NCI-H748 (cell line): ENCODE measurements at regions not wholly inside any gene's neighbourhood (a gene's known extent, or its start where the extent isn't known, plus 50 kb on each side); places are given as distances from the start of the nearest gene placed in this dataset.
"Not testable (repeated sequence)": the region's sequence is repeated elsewhere in the genome, so short reads cannot be mapped to it uniquely, and the experiment has no call there.

ENCODE experiments used
- DNase-seq: peaks from one replicate; lab custom pipeline; 2025; ENCODE audit not compliant: unreplicated experiment; lab: John Stamatoyannopoulos, UW

DNA sequence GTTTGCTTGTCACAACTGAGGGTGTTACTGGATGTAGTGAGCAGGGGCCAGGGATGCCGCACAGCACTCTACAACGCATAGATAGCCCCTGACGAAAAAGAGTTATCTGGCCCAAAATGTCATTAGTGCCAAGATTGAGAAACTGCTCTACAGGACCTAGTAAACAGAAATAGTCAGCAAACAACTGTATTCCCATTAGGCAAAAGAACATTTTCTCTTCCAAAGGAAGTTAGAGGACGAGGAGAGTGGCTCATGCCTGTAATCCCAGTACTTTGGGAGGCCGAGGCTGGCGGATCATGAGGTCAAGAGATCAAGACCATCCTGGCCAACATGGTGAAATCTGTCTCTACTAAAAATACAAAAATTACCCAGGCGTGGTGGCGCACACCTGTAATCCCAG lies 189.1 kb downstream of the DUSP10 start:
- not testable (repeated sequence) for DNase-seq

DNA sequence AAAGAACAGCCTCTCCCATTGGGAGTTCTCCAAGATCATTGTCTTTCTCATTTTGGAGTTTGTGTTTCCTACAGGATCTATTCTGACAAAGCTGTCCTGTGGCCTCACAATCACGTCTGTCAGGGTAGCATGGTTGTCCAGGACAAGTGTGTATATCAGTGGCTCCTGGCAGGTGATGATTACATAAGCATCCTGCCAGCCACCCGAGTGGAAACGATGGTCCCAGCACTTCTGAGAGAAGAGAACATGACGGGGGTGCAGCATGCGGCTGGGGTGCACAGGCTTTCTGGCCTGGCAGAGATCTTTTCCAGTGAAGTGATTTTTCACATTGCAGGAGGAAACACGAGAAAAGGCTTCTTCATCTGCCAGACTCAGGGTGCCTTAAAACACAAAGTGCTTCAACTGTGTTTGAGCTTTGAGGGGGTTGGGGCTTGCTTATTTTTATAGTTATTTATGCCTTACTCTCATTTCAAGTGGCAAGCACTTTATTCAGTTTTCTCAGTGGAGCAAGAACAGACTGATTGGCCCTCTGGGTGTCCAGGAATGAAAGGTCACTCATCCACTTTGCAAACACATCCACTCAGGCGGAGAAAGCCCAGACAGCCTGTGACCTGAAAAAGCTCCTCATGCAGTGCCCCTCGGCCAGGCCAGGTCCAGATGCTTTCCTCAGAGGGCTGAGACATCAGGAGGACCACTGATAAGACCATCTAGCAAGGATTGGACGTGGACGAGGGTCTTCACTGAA lies 186.0 kb downstream of the DUSP10 start:
- no peak for DNase-seq

DNA sequence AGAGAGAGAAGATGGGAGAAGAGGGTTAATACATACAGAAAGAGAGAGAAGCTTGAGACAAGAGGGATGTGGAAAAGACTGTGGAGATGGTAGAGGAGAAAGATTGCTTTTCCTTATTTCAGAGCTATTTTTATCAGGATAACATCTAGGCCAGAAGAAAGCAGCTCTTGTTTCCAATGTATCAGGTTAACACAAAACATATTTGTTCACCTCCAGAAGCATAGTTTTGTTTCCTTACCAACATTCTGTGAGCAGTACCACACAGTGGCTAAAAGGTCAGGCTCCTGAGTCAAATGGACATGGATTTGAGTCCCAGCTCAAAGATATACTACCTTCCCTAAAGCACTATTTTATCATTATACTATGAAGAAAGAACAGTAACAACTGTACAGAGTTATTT lies 185.5 kb downstream of the DUSP10 start:
- DNase-seq: no peak

DNA sequence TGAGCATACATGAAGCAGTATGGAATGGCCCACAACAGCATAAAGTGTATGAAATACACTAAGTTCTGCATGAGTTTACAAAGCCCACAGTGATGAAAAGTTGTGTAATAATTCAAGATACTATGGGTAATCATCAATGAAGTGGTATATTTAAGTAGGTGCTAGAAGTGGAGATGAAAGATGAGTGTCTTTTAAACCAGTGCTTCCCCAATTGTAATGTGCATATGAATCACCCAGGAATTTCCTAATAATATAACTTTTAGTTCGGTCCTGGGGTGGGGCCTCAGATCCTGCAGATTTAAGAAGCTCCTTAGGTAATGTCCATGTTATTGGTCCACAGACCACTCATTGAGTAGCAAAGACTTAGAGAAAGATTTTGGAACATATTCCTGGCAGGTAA lies 184.9 kb downstream of the DUSP10 start:
- no peak for DNase-seq

DNA sequence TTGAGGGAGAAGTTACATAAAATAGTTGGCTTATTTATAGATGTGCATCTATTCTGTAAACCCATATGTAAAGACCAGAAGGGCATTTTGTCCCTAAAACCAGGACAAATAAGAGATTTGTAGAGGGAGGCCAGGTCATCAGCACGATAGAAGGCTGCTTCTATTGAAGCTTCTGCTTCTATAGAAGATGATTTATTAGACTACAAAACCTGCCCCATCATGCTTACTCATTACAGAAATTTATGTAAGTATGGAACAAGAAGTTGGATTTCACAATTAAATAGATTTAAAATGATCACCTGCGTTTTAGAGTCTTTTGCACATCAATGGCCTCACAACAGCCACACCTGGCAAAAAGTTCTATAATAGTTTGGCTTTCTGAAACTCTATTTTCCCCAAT lies 183.5 kb downstream of the DUSP10 start:
- DNase-seq: no peak

DNA sequence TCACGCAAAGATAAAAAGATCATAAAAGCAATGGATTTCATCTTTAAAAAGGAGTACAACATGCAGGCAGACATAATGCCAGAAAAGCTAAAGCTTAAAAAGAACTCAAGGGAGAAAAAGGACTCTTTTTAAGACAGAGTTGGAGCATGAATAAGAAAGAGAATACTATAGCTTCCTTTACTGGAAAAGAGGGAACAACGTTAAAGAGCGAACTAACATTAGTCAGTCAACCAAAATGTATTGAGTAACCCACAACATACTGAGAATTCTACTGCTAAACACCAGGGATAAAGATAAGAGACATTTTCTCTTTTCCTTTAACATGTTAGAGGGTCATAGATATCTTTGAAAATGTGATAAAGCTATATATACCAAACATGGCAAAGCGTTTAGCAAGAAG lies 182.0 kb downstream of the DUSP10 start:
- DNase-seq: no peak

DNA sequence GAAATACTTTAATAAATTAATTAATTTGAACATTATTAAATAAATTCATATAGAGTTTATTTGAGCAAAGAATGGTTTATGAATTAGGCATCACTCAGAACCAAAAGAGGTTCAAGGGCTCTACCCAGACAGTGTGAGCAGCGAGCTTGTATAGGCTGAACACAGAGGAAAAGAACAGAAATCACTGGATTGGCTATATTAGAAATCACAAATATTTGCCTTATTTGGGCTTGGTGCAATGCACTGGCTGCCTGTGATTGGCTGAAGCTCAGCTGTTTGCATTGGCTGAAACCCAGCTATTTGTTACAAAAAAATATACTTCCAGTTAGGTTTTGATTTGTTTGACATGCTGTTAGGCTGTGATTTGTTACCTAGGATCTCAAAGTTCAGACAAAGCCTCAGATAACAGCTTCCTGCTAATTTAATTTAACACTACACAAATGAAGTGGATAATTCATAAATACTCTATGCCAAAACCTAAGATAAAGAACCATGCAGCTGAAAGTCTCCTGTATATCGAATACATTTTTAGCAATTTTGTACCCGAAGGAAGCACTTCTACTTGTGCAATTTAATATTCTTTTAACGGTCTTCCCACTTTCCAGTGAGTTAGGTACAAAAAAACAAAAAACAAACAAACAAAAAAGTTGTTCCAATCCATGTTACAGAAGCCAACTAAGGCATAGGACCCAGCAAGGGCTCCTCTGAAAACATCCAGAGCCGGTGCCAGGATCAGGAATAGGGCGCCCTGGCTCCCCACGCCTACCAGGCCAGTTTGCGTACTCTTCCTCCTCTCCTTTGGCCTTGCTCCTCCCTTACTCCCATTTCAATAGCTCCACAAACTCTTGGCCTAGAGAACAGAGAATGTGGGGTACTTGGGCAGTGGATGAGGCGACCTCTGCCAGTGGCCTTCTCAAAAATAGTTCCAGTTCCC lies 179.1 kb downstream of the DUSP10 start:
- peak; percentile 13 for DNase-seq

DNA sequence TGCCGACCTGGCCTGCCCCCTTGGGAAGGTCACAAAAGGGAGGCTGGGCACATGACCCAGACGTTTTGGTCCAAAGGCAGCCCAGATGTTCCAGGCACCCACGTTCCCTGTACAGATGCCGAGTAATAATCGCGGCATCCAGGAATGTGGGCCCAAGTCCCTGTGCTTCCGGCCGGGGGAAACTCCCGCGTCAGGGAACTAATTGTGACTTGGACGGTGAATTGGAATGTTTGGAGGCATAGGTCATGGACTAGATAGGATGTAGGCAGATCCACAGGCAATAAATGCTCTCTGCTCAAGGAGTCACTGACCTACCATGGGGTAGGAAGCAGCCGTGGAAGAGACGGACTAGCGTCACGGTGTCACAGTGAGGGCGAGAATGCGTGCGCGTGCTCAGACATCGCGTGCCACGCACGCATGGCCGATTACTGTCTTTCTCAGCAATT lies 178.4 kb downstream of the DUSP10 start:
- DNase-seq: no peak

DNA sequence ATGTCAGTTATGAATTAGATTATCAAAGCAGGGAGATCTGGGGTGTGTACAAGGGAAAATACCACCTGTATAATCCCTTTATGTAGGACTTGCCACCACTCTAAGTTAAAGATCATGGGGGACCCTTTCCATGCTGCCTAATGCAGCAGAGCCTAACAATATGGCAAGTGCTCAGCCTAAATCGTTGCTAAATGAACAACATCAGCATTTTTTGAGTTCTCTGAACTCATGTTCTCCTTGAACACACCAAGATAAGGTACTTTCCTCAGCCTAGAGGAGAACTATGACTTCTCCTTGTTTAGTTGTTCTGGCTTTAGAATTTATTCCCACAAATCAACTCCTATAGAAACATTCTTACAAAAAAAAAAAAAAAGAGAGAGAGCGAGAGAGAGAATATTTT lies 177.0 kb downstream of the DUSP10 start:
- no peak for DNase-seq

DNA sequence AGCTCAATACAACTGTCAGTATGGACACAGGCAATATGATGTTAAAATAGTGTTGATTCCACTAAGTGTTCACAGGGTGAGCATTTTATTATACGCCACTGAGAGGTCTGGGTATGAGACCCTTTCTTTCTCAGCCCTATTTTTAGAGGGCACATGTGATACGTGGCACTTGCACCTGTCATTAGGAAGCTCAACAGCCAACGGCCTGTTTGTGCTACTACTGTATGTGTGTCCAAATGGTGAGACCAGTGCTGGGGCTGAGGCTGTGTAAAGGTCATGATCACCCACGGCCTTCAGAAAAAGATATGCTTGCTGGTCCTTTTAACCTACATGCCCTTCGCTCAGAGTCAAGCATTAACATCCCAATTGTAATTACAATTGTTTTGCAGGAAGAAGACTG lies 176.2 kb downstream of the DUSP10 start:
- DNase-seq: peak; percentile 15

DNA sequence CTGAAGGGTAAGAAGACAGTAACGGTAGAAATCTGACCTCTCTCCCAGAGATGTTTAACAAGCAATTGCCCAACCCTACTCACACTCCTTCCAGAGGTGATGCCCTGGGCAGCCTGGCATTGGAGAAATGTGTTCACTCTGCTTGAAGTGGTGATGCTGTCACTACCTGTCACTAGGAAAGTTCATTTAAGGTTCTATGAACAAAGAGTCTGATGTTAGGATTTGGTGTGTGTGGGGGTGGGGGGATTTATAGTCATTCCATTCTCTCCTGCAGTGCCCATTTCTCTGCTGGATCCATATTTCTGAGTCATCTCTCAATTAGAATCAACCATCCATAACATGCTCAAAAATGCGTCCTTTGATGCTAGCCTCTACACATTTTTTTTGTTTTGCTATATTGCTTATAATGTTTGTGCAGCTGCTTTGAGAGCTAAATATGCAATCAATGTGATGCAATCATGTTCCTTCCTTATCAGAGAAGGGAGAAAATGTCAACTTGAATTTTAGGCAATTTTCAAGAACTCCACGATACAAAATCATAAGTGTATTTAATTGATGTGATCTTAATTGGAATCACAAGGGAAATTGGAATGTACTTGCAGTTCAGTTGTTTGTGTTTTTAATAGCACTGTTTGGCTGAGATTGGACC lies 173.9 kb downstream of the DUSP10 start:
- DNase-seq: peak; percentile 63

DNA sequence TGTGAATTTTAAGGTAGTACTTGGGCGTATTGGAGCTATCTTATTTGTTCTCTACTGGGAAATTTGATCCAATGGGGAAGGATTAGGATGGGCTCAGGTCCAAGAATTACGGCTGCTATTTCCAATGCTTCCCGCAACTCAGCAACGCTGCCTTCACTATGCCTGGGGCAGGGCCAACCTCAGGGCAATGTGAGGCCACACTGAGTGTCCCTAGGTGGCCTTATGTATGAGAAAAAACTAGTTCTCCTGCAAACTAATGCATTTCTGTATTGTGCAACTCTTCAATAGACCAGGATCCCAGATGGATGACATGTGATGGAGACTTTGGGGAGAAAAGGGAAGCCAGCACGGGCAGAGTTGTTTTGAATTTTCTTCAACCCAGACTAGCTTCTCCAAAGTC lies 168.1 kb downstream of the DUSP10 start:
- DNase-seq: peak; percentile 3

DNA sequence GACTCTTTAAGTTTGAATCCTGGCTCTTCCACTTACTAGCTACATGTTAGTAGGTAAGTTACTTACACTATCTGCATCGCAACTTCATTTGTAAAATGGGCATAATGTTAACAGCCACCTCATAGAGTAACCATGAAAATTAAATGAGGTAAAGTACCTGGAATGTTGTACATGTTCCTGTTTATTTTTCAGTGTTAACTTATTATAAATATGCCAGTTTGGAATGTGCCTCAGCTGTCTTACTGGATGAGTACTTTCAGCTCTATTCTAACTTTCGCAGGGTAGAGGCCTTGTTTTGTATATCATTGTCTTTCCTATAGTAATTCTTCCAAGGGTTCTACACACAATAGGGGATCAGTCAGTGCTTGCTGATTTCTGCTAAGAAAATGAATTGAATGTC lies 167.4 kb downstream of the DUSP10 start:
- no peak for DNase-seq

DNA sequence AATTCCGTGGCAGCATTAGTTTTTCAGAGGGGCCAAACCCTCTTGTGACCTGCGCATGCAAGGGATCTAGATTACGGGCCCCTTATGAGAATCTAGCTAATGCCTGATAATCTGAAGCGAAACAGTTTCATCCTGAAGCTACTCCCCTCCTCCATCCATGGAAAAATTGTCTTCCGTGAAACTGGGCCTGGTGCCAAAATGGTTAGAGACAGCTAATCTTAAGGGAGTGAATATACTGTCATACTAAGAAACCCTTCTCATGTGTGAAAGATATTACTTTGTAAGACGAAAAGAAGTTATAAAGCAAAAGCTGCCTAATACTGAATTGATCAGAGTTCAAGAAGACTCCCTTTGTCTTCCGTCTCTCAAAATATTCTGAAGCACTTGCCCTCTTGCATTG lies 166.3 kb downstream of the DUSP10 start:
- no peak for DNase-seq

DNA sequence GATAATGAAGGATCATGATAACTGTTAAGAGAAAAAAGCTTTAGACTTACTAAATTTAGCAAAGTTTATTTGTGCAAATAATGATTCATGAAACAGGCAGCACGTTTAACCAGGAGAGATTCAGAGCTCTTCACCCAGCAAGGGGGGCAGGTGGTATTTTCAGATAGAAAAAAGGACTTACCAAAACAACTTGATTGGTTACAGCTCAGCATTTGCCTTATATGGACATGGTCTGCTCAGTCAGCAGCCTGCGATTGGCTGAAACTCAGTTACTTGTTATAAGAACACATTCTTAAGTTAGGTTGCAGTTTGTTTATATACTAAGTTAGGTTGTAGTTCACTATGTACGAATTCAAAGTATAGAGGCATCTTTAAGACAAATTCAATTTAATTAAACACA lies 165.6 kb downstream of the DUSP10 start:
- no peak for DNase-seq

DNA sequence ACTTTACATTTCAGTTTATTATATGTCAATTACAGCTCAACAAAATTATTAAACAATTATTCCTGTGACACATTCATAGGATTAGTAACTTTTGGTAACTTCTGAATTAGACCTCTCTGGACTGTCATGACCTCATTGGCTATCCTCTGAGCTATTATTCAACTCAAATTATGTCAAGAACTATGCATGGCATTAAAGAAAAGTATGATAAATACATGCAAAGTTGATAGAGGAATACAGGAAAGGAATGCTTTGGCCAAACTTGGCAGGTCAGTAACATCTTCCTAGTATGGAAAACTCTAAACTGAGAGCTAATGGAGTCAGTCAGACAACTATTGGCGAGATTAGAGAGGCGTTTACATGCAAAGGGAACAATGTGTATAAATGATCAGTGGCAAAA lies 158.4 kb downstream of the DUSP10 start:
- DNase-seq: no peak

DNA sequence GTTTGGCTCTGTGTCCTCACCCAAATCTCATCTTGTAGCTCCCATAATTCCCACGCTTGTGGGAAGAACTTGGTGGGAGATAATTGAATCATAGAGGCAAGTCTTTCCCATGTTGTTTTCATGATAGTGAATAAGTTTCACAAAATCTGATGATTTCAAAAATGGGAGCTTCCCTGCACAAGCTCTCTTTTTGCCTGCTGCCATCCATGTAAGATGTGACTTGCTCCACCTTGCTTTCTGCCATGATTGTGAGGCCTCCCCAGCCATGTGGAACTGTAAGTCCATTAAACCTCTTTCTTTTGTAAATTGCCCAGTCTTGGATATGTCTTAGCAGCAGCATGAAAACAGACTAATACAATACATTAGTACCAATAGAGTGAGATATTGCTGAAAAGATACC lies 154.9 kb downstream of the DUSP10 start:
- not testable (repeated sequence) for DNase-seq

DNA sequence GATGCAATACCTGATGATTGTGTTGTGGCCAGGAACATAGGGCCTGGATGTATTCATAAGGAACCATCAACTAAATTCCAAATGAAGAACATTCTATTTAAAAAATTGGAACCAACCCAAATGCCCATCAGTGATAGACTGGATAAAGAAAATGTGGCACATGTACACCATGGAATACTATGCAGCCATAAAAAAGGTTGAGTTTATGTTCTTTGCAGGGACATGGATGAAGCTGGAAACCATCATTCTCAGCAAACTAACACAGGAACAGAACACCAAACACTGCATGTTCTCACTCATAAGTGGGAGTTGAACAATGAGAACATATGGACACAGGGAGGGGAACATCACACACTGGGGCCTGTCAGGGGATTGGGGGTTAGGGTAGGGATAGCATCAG lies 150.6 kb downstream of the DUSP10 start:
- not testable (repeated sequence) for DNase-seq

DNA sequence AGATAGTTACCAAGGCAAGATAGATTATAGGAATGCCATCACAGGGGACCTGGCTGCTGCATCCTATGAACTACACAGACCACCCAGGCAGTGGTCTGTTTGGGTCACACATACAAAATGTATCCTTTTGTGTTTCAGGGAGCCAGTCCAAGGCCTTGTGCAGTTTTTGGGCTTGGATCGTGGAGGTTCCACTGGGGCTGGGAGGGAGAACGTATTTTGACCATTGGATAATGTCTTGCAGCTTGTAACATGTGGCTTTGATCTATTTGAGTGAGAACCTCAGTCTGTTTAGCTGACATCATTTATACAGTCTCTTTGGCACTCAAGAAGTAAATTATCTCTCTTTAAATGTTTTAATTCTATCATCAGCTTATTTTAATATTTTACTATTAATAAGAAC lies 147.3 kb downstream of the DUSP10 start:
- no peak for DNase-seq

DNA sequence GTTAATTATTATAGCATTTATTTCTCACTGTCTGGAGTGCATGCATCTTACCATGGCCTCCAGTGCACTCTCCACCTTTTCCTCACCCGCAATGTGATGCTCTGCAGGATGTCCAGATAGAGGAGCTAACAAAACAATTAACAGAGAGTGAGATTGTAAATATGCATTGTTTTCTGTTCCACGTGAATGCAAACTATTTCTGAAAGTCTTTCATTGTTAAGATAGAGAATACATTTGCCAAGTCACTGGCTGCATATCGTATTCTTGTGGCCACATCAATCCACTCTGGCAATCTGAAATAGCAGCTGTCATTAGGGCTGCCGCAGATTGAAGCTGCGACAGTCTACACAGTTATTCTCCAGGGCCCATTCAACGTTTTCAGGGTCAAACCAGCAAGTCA lies 143.8 kb downstream of the DUSP10 start:
- no peak for DNase-seq

DNA sequence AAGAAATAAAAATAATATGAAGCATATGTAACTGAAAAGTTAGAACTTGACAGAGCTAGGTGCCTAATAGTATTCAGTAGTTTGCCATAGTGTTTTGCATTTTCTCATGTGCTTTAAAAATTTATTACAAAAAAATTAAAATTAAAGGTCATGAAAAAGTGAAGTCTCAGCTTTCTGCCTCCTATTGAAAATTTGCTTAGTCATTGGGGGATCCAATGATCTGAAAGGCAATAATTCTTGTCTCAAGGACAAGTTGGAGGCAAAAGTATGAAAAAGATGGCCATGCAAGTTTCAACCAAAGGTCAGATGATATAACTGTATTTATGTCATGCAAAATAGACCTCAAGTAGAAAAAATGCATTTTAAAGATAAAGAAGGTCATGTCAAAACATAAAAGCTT lies 140.7 kb downstream of the DUSP10 start:
- DNase-seq: no peak

DNA sequence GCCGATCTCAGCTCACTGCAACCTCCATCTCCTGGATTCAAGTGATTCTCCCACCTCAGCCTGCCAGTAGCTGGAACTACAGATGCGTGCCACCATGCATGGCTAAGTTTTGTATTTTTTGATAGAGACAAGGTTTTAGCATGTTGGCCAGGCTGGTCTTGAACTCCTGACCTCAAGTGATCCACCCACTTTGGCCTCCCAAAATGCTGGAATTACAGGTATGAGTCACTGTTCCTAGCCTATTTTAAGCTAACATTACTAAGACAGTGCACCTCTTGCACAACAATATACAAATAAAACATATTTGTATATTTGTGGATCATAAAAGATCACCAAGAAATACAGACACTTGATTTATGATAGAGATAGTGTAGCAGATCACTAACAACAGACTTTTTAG lies 139.1 kb downstream of the DUSP10 start:
- DNase-seq: no peak
